GM18951 (cell line): ENCODE measurements at regions not wholly inside any gene's neighbourhood (a gene's known extent, or its start where the extent isn't known, plus 50 kb on each side); places are given as distances from the start of the nearest gene placed in this dataset.

Experiments
- POLR2A ChIP-seq: IDR thresholded peaks from 4 replicates; pipeline ENCODE4 v1.6.1; 2011; ENCODE audit warnings: mild to moderate bottlenecking; ENCODE audit not compliant: insufficient read length, insufficient read depth; ENCODE audit errors: extremely low read depth
- in situ Hi-C: fragments of 300-500 bp; cut with MboI; formaldehyde crosslinking; loops from one replicate; pipeline ENCODE4 v1.12.0; 2022; ENCODE audit warnings: low sequenced_read_pairs, mixed read lengths, inconsistent platforms; ENCODE audit not compliant: unreplicated experiment

GRCh38 chr6:2516059-2516458 lies 234.7 kb downstream of the MYLK4 start:
- in situ Hi-C loops: no loop called here
- TF ChIP-seq POLR2A: no peak

DNA sequence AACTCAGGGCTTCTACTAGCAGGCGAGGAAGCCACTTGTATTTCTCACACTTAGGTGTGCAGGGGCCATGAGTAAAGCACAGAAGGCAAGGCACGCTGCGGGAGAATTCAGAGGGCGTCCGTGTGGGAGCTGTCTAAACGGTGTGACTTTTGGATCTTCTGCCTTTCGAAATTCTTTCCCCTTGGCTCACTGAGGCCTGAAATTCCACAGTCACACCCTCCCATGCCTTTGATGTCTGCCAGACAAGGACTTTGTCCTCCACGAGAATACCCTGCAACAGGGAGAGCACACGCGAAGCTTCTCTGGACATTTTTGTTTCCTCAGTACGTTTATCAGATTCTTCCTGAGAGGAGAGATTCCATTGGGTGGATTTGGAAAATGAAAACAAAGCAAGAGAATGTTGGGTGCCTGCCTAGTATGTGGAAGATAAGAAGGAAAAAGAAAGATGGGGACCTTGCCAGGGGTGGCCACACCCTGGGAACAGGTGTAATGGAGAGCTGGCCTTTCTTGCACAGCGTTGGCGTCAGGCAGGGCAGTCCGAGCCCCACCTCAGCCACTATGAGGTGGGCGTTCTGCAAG lies 235.7 kb downstream of the MYLK4 start:
- TF ChIP-seq POLR2A: no peak
- in situ Hi-C loops: no loop called here

- TF ChIP-seq POLR2A: no peak
- in situ Hi-C loops: no loop called here
These were observed 237.9 kb downstream of the MYLK4 start for GRCh38 chr6:2512802-2513201.

GRCh38 chr6:2510316-2510715 lies 240.4 kb downstream of the MYLK4 start:
- in situ Hi-C loops: no loop called here
- TF ChIP-seq POLR2A: no peak

GRCh38 chr6:2509711-2510110 lies 241.0 kb downstream of the MYLK4 start:
- in situ Hi-C loops: no loop called here
- TF ChIP-seq POLR2A: no peak

DNA sequence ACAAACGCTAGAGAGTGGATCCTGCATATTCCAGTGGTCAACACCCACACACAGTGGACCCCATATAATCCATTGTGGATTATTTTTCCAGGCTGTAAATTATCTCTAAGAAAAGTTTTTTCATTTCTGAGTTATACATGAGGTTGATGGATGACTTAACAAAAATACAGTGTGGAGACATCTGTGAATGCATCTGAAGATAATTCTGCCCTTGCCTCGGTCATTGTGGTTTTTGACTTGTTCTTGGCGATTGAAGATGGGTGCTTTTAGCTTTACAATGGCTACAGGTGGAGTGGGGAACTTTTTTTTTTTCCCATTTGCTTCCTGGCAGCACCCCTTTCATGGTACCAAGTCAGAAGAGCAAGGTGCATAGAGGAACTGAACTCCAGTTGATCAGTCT lies 242.7 kb downstream of the MYLK4 start:
- no peak for TF ChIP-seq POLR2A
- in situ Hi-C loops: no loop called here

DNA sequence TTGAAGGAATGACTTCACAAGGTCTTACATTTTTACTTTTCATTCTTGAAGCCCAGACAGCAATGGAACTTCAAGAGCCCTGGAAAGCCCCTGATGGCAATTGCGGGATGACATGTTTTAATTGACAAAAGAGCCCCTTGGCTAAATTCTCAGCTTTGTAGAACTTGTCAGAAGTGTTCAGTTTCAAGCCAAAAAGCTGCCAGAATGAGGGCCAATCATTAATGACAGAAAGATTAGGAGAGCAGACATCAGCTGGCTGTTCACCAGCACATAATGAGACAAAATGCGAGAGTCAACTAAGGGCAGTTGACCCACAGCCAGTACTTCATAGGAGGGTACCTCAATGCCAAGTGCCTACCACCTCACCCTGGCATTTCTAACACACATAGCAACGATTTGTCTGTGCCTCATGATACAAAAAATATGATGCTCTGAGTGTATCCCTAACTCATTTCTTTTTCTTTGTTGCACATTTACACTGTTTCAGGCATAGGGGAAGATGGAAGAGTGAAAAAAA lies 243.1 kb downstream of the MYLK4 start:
- in situ Hi-C loops: no loop called here
- no peak for TF ChIP-seq POLR2A

GRCh38 chr6:2507016-2507415 lies 243.7 kb downstream of the MYLK4 start:
- TF ChIP-seq POLR2A: no peak
- in situ Hi-C loops: no loop called here

DNA sequence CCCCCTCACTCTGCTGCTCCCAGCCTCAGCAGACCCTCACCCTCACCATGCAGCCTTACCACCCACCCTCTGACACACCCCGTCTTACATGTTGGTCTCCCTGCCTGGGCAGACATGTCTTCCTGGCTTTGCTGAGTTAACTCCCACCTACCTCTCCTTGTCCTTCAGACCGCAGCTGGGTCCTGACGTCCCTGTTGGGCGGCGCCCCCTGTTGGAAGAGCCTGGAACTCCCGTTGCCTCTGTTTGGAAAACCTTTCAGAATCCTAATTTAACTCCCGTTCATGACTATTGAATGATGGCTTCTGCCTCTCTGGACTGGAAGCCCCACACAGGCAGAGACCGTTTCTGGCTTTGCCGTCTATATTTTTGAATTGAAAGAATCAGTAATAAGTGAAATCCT lies 245.1 kb downstream of the MYLK4 start:
- in situ Hi-C loops: no loop called here
- TF ChIP-seq POLR2A: no peak

- TF ChIP-seq POLR2A: no peak
- in situ Hi-C loops: no loop called here
These were observed 246.1 kb downstream of the MYLK4 start for GRCh38 chr6:2504495-2505064.

DNA sequence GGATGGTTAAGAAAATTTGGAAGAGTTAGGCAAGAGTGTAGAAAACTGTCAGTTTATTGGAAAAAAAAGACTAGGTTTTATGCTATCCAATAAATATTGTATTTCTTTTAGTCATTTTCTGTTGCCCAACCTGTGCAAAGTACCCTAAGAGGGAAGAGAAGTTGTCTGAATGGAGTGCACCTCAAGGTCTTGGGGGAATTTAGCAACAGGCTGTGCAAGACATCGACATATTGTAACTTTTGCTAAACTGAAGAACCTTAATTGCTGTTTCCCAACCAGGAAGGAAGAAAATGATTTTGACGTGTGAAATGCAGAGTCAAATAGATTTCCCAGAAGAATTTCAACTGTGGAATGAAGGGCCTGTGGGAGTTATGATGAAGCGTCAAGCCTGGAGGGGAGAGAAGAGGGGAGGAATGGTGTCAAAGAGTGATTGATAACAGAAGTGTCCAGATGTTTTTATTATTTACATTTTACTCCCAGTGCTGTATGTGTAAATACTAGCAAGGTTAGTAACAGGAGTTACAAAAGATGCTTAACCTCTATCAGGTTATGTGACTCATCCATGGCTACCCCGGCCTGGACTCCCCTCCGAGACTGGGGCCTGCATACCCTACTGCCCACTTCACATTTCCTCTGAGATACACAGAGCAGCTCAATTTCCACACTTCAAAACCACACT lies 246.8 kb downstream of the MYLK4 start:
- no peak for TF ChIP-seq POLR2A
- in situ Hi-C loops: no loop called here

- in situ Hi-C loops: no loop called here
- no peak for TF ChIP-seq POLR2A
These were observed 247.6 kb downstream of the MYLK4 start for GRCh38 chr6:2502998-2503674.

DNA sequence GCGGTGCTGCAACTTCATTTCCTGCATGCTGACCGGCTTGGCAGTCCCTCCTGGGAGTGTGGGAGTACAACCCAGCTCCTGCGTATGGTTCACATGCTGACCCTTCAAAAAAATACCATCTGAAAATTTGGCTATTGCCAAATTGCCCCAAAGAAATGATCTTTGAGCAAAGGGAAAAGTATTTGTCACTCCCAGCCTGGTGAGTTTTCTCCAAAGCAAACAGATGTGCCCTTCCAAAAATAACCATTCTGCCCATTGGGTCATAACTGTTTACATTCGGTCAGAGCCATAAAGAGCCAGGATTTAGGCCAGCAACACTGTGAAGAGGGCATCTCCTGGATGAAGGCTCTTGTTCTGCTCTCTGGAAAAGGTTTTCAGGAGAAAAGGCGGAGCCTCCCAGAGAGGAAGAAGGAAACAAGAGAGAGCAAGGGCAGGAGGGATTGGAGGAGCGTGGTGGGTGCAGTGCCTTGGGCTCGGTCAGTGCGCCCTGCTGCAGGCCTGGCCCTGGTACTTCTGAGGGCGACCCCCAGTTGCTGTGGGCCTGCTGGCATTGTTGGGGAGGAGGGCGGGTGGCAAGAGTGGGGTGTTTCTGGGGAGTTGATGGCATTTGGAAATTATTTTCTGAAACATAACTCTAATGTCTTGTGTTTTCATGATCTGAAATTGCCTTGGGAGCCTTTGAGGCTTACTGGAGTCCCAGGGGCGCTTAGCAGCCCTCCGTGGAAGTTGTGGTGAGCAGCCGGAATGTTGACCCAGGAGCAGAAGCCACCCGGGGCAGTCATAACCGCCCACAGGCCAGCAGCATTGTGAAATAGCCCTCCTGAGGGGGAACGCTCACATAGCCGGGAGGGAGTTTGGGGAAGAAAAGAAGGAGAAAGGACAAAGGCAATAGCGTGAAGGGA lies 248.4 kb downstream of the MYLK4 start:
- in situ Hi-C loops: no loop called here
- no peak for TF ChIP-seq POLR2A
